Keratinocyte (primary cell): ENCODE measurements at regions not wholly inside any gene's neighbourhood (a gene's known extent, or its start where the extent isn't known, plus 50 kb on each side); places are given as distances from the start of the nearest gene placed in this dataset.

ENCODE experiments used
- CTCF ChIP-seq, 3 experiments: IDR thresholded peaks in 1 of 3; conservative IDR thresholded peaks in 1 of 3; optimal IDR thresholded peaks in 1 of 3; 2 replicates in 2 of 3; 3 replicates in 1 of 3; pipeline versions ENCODE3 to v1.5.1; 2011; ENCODE audit warnings: low read length in 3 of 3, mild to moderate bottlenecking in 3 of 3, moderate library complexity in 2 of 3, control low read depth in 1 of 3, inconsistent platforms in 1 of 3; ENCODE audit not compliant: insufficient read depth in 2 of 3; ENCODE audit errors: extremely low read depth in 1 of 3
- EZH2 ChIP-seq: IDR thresholded peaks from one replicate; pipeline ENCODE4 v1.6.1; 2012; ENCODE audit warnings: inconsistent platforms, mild to moderate bottlenecking, low read length, moderate library complexity

- TF ChIP-seq CTCF (optimal IDR thresholded peaks at IDR 0.05 in 1 of 3, IDR thresholded peaks at IDR 0.05 in 1 of 3, conservative IDR thresholded peaks at IDR 0.05 in 1 of 3; ENCODE audit: extremely low read depth in 1 of 3, insufficient read depth in 2 of 3, low read length in 3 of 3), result no peak
- no peak for TF ChIP-seq EZH2
Measured at GRCh38 chr11:8744423-8744822, 61.8 kb downstream of the RPL27A start.
